IMR-90 (cell line): ENCODE measurements at regions not wholly inside any gene's neighbourhood (a gene's known extent, or its start where the extent isn't known, plus 50 kb on each side); places are given as distances from the start of the nearest gene placed in this dataset.

Experiments
- ATAC-seq: fragments of 200-7000 bp; cut with Tn5 transposase; 2 replicates; pipeline ENCODE4 v1.9.1; 2020; ENCODE audit warnings: low read depth, mild to moderate bottlenecking, moderate library complexity
- BruUV-seq: library from RNA; stranded (reverse); fragments of 400-500 nt; replicated peaks from 2 replicates; lab custom pipeline; 2021; lab: Mats Ljungman, UMichigan
- CTCF ChIA-PET: fragments of 300-600 bp; formaldehyde crosslinking; extraction: SDS; loops from one replicate; lab custom pipeline; 2021; ENCODE audit warnings: antibody characterized with exemption; lab: Yijun Ruan, JAX
- POLR2A ChIA-PET: fragments of 300-600 bp; sonication (Branson Sonifier 250); formaldehyde crosslinking; loops from one replicate; lab custom pipeline; 2022; ENCODE audit warnings: antibody characterized with exemption; ENCODE audit not compliant: unreplicated experiment; lab: Charles Lee
- DNase-seq: peaks from one replicate; pipeline ENCODE4 v3.0.0; 2013
- H2AFZ ChIP-seq: replicated peaks from 2 replicates; pipeline ENCODE3; 2013; ENCODE audit warnings: low read length, mild to moderate bottlenecking; ENCODE audit not compliant: poor library complexity
- H2AK5ac ChIP-seq: 2 replicates; pipeline ENCODE4 v1.6.1; 2013; ENCODE audit warnings: low read depth, low read length, inconsistent platforms
- H2AK9ac ChIP-seq: replicated peaks from 2 replicates; pipeline ENCODE3; 2013; ENCODE audit warnings: mild to moderate bottlenecking, low read depth, low read length, moderate library complexity; ENCODE audit not compliant: poor library complexity
- H2BK120ac ChIP-seq: 2 replicates; pipeline ENCODE4 v1.6.1; 2013; ENCODE audit warnings: low read depth, low read length, inconsistent platforms
- H2BK15ac ChIP-seq: 3 replicates; pipeline ENCODE4 v1.6.1; 2013; ENCODE audit warnings: low read depth, low read length, inconsistent platforms
- H2BK20ac ChIP-seq: 2 replicates; pipeline ENCODE4 v1.6.1; 2013; ENCODE audit warnings: low read depth, mild to moderate bottlenecking, inconsistent platforms, low read length, moderate library complexity
- H2BK5ac ChIP-seq: 2 replicates; pipeline ENCODE4 v1.6.1; 2013; ENCODE audit warnings: mild to moderate bottlenecking, low read depth, low read length, inconsistent platforms; ENCODE audit not compliant: poor library complexity, severe bottlenecking
- H3K14ac ChIP-seq: replicated peaks from 2 replicates; pipeline ENCODE4 v1.6.1; 2013; ENCODE audit warnings: low read depth, low read length, inconsistent platforms
- H3K18ac ChIP-seq: 2 replicates; pipeline ENCODE4 v1.6.1; 2013; ENCODE audit warnings: low read depth, low read length, control low read depth
- H3K23ac ChIP-seq: 2 replicates; pipeline ENCODE4 v1.6.1; 2013; ENCODE audit warnings: low read depth, low read length, inconsistent platforms
- H3K27ac ChIP-seq: 2 replicates; pipeline ENCODE4 v1.5.1; 2013; ENCODE audit warnings: mild to moderate bottlenecking, control low read depth, low read length; ENCODE audit not compliant: insufficient read depth
- H3K27me3 ChIP-seq: 2 replicates; pipeline ENCODE4 v1.6.1; 2013; ENCODE audit warnings: low read length; ENCODE audit not compliant: control insufficient read depth, insufficient read depth
- H3K36me3 ChIP-seq: 2 replicates; pipeline ENCODE4 v1.6.1; 2013; ENCODE audit warnings: low read length, mixed read lengths; ENCODE audit not compliant: control insufficient read depth, insufficient read depth
- H3K4ac ChIP-seq: 2 replicates; pipeline ENCODE4 v1.6.1; 2013; ENCODE audit warnings: low read depth, low read length, inconsistent platforms
- H3K4me1 ChIP-seq: 2 replicates; pipeline ENCODE4 v1.6.1; 2013; ENCODE audit warnings: low read length, mixed read lengths; ENCODE audit not compliant: control insufficient read depth, insufficient read depth
- H3K4me2 ChIP-seq: 2 replicates; pipeline ENCODE4 v1.6.1; 2013; ENCODE audit warnings: low read depth, mild to moderate bottlenecking, control low read depth, low read length, moderate library complexity
- H3K4me3 ChIP-seq: 2 replicates; pipeline ENCODE4 v1.5.1; 2013; ENCODE audit warnings: low read depth, mild to moderate bottlenecking, control low read depth, low read length, moderate library complexity; ENCODE audit not compliant: insufficient read depth
- H3K56ac ChIP-seq: 2 replicates; pipeline ENCODE4 v1.6.1; 2013; ENCODE audit warnings: low read length, inconsistent platforms; ENCODE audit not compliant: insufficient read depth; ENCODE audit errors: extremely low read depth
- H3K79me1 ChIP-seq, 2 experiments: 2 replicates each; pipeline ENCODE4 v1.6.1; 2013; ENCODE audit warnings: low read length in 2 of 2, inconsistent platforms in 1 of 2, low read depth in 1 of 2
- H3K9ac ChIP-seq: 2 replicates; pipeline ENCODE4 v1.6.1; 2013; ENCODE audit warnings: low read depth, low read length, control low read depth
- H3K9me1 ChIP-seq: 2 replicates; pipeline ENCODE4 v1.6.1; 2013; ENCODE audit warnings: low read length, inconsistent platforms; ENCODE audit not compliant: insufficient read depth
- H3K9me3 ChIP-seq: 2 replicates; pipeline ENCODE4 v1.6.1; 2013; ENCODE audit warnings: low read length; ENCODE audit not compliant: control insufficient read depth, insufficient read depth
- H4K20me1 ChIP-seq: 2 replicates; pipeline ENCODE4 v1.6.1; 2013; ENCODE audit warnings: low read length, inconsistent platforms; ENCODE audit not compliant: insufficient read depth
- H4K5ac ChIP-seq: 2 replicates; pipeline ENCODE4 v1.6.1; 2013; ENCODE audit warnings: mild to moderate bottlenecking, low read depth, low read length, control low read depth
- H4K8ac ChIP-seq, 2 experiments: 2 replicates each; pipeline ENCODE4 v1.6.1; 2013; ENCODE audit warnings: low read depth in 2 of 2, low read length in 2 of 2, control low read depth in 1 of 2, inconsistent platforms in 1 of 2
- H4K91ac ChIP-seq: 2 replicates; pipeline ENCODE4 v1.6.1; 2013; ENCODE audit warnings: low read depth, low read length, inconsistent platforms; ENCODE audit not compliant: insufficient read depth
- SMC3 ChIP-seq: fragments of 150-350 bp; IDR thresholded peaks from 2 replicates; pipeline ENCODE4 v1.6.1; 2016; ENCODE audit warnings: low read depth, mild to moderate bottlenecking, antibody characterized with exemption, low read length, moderate library complexity
- USF2 ChIP-seq: fragments of 150-350 bp; IDR thresholded peaks from 2 replicates; pipeline ENCODE4 v1.6.1; 2017; ENCODE audit warnings: mild to moderate bottlenecking, antibody characterized with exemption, low read length, low read depth
- WGBS, 2 experiments: methylation state at CpG; one replicate each; pipeline versions ENCODE4 v1.1.5 to v1.1.7; 2013; ENCODE audit warnings: missing lambda C conversion rate in 2 of 2; ENCODE audit not compliant: insufficient read length in 1 of 2; ENCODE audit errors: extremely low coverage in 2 of 2; 5-methylcytosine and 5-hydroxymethylcytosine counted together
- dilution Hi-C: fragments of 300-500 bp; cut with HindIII; formaldehyde crosslinking; loops from one replicate; pipeline ENCODE4 v1.14.3; 2018; ENCODE audit warnings: low sequenced_read_pairs; ENCODE audit not compliant: unreplicated experiment
- in situ Hi-C: fragments of 300-500 bp; cut with MboI; formaldehyde crosslinking; loops from 3 replicates; pipeline ENCODE4 v1.14.3; 2019; ENCODE audit warnings: low sequenced_read_pairs, inconsistent platforms, mixed read lengths
- intact Hi-C: fragments of 100-400 bp; cut with micrococcal nuclease; formaldehyde crosslinking; loops from 2 replicates; pipeline ENCODE4 v1.10.0; 2022

- H2BK5ac ChIP-seq: no peak overlapping the region
- no peak overlapping the region for H2AK9ac ChIP-seq
- WGBS, 2 experiments: no CpG with 5 or more reads among the region's 3 CpGs
- no peak overlapping the region for H2BK120ac ChIP-seq
- H3K4me1 ChIP-seq: no peaks in the 10 kb centered on the region
- no peak overlapping the region for H2BK20ac ChIP-seq
- H3K56ac ChIP-seq: no peak overlapping the region
- in situ Hi-C loops: no loop called here
- no peaks in the 10 kb centered on the region for H3K36me3 ChIP-seq
- ChIA-PET POLR2A (no interaction called here), CTCF (no interaction called here)
- H4K91ac ChIP-seq: no peak overlapping the region
- H3K4me2 ChIP-seq: no peak overlapping the region
- no peak overlapping the region for H3K23ac ChIP-seq
- H3K9me1 ChIP-seq: no peaks in the 10 kb centered on the region
- H3K27me3 ChIP-seq: no peaks in the 10 kb centered on the region
- TF ChIP-seq SMC3: no peak
- no peak for TF ChIP-seq USF2
- no peaks in the 10 kb centered on the region for H4K20me1 ChIP-seq
- H3K14ac ChIP-seq: no peak overlapping the region
- no peak overlapping the region for H2AK5ac ChIP-seq
- intact Hi-C loops: no loop called here
- dilution Hi-C loops: no loop called here
- no peak overlapping the region for H4K8ac ChIP-seq
- no peak overlapping the region for H3K27ac ChIP-seq
- no peak overlapping the region for H3K9ac ChIP-seq
- no peak overlapping the region for H2BK15ac ChIP-seq
- no peaks in the 10 kb centered on the region for H3K9me3 ChIP-seq
- H3K4me3 ChIP-seq: no peak overlapping the region
- no peak overlapping the region for H3K4ac ChIP-seq
- ATAC-seq (no peak), DNase-seq (no peak)
- no peak overlapping the region for H4K5ac ChIP-seq
- no peak overlapping the region for H2AFZ ChIP-seq
- BruUV-seq: no TSS peak
- H3K18ac ChIP-seq: no peak overlapping the region
- H3K79me1 ChIP-seq: no peaks in the 10 kb centered on the region
Observed at GRCh38 chr1:189597083-189597482, 880.6 kb downstream of the BRINP3 start.
